ENCODE measurements at regions not wholly inside any gene's neighbourhood (a gene's known extent, or its start where the extent isn't known, plus 50 kb on each side); places are given as distances from the start of the nearest gene placed in this dataset.
"Not testable (repeated sequence)": the region's sequence is repeated elsewhere in the genome, so short reads cannot be mapped to it uniquely, and the experiment has no call there.

DNA sequence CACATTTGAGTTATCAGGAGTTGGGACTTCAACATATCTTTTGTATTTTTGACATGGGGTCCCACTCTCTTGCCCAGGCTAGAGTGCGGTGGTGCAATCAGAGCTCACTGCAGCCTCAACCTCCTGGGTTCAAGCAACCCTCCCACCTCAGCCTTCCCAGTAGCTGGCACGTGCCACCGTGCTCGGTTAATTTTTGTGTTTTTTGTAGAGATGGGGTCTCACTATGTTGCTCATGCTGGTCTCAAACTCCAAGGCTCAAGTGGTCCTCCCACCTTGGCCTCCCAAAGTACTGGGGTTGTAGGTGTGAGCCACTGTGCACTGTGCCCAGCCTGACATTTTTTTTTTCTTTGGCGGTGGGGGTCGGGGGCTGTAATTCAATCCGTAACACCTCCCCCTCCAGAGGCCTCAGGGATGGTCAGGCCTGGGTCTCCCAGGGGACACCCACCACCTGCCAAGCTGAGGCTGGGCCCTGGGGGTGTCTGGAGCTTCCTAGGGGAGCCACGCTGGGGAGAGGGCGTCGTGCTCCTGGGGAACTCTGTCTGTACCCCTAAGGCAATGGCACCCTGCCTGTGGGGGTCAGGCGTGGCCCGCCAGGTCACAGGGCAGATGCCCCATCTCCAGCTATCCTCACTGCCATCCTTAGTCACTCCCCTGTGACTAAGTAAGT, 102.2 kb downstream of the CRLF3 start:
- TF ChIP-seq CTCF (conservative IDR thresholded peaks at IDR 0.05; ENCODE audit: low read length); EZH2phosphoT487 (IDR thresholded peaks at IDR 0.05; ENCODE audit: borderline replicate concordance): not testable (repeated sequence)

Measured in Loucy (cell line).